Esophagus squamous epithelium (tissue), 4 donors: ENCODE measurements at regions not wholly inside any gene's neighbourhood (a gene's known extent, or its start where the extent isn't known, plus 50 kb on each side); places are given as distances from the start of the nearest gene placed in this dataset.

ENCODE experiments used
- POLR2A ChIP-seq, 4 donors: fragments of 450-650 bp; IDR thresholded peaks; one replicate each; pipeline ENCODE4 v1.6.1; 2017; ENCODE audit warnings: antibody characterized with exemption in 4 of 4, mild to moderate bottlenecking in 4 of 4, moderate library complexity in 3 of 4
- TF ChIP-seq, protein P1 (sequence below), 6 experiments: fragments of 450-650 bp in 4 of 6; fragments of 200-600 bp in 2 of 6; sonication (generic) in 2 of 6; IDR thresholded peaks; one replicate each; pipeline ENCODE4 v1.5.1; 2016 to 2019; ENCODE audit warnings: antibody characterized with exemption in 6 of 6, mild to moderate bottlenecking in 4 of 6, moderate library complexity in 4 of 6

DNA sequence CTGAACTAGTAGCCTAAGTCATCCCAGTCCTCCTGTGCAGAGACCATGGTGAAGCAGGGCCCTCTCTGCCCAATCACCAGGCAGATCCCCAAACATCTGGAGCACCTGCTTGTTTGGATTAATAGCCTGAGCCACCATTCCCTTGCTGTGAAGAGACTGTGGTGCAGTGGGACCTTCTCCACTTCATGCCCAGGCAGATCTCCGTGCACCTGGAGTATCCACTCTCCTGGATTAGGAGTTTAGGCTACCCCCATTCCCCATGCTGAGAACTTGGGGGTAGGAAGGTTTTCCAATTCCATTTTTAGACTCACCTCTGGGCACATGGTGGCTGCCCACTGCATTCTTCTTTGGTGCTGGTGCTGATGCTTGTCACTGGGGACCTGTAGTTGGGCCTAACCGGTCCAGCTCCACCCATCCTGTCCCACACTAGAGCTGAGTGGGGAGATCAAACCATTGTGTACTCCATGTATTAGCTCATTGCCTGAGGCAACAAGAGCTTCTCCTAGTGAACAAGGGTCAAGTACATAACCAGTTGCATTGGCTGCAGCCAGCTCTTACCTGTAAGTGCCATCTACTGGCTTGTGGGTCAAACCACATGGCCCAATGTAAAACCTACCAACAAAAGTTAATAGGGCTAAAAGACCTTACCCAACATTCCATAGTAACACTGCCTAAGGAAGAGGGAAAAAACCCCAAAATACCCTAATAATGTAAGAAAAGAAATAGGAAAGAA, 382.5 kb upstream of the CBLB start:
- TF ChIP-seq POLR2A (IDR thresholded peaks at IDR 0.05): no peak
- TF ChIP-seq, protein P1, sequence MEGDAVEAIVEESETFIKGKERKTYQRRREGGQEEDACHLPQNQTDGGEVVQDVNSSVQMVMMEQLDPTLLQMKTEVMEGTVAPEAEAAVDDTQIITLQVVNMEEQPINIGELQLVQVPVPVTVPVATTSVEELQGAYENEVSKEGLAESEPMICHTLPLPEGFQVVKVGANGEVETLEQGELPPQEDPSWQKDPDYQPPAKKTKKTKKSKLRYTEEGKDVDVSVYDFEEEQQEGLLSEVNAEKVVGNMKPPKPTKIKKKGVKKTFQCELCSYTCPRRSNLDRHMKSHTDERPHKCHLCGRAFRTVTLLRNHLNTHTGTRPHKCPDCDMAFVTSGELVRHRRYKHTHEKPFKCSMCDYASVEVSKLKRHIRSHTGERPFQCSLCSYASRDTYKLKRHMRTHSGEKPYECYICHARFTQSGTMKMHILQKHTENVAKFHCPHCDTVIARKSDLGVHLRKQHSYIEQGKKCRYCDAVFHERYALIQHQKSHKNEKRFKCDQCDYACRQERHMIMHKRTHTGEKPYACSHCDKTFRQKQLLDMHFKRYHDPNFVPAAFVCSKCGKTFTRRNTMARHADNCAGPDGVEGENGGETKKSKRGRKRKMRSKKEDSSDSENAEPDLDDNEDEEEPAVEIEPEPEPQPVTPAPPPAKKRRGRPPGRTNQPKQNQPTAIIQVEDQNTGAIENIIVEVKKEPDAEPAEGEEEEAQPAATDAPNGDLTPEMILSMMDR (IDR thresholded peaks at IDR 0.05): no peak
